ENCODE measurements at regions not wholly inside any gene's neighbourhood (a gene's known extent, or its start where the extent isn't known, plus 50 kb on each side); places are given as distances from the start of the nearest gene placed in this dataset.

DNA sequence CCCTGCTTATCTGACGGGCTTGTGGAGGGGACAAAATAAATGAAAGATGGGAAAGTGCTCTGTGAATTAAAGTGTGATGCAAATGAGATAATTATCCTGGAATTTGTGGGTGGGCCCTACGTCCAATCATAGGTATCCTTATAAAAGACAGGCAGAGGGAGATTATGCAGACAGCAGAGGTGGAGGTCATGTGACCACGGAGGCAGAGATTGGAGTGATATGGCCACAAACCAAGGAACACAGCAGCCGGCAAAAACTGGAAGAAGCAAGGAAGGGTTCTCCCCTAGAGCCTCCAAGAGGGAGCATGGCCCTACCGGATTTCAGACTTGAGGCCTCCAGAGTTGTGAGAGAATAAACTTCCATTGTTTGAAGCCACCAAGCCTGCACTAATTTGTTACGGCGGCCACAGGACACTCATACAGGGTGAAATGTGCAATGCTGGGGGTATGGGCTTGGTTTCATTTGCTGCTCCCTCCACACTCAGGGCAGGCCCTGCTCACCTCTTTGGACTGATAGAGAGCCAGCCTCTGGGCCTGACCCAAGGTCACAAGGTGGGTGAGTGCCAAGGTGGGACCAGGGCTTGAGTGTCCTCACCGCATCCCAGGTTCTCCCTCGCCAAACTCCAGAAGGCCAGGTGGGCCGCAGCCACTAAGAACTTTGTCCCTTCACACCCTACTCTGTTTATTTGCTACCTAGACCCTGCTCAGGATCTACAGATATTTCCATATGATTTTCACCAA, 149.6 kb upstream of the TNRC6C start:
- TF ChIP-seq, protein P1, sequence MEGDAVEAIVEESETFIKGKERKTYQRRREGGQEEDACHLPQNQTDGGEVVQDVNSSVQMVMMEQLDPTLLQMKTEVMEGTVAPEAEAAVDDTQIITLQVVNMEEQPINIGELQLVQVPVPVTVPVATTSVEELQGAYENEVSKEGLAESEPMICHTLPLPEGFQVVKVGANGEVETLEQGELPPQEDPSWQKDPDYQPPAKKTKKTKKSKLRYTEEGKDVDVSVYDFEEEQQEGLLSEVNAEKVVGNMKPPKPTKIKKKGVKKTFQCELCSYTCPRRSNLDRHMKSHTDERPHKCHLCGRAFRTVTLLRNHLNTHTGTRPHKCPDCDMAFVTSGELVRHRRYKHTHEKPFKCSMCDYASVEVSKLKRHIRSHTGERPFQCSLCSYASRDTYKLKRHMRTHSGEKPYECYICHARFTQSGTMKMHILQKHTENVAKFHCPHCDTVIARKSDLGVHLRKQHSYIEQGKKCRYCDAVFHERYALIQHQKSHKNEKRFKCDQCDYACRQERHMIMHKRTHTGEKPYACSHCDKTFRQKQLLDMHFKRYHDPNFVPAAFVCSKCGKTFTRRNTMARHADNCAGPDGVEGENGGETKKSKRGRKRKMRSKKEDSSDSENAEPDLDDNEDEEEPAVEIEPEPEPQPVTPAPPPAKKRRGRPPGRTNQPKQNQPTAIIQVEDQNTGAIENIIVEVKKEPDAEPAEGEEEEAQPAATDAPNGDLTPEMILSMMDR (conservative IDR thresholded peaks at IDR 0.05; ENCODE audit: low read depth, low read length), result no peak
- H3K4me3 ChIP-seq (ENCODE audit: low read length), result no peak overlapping the region
- DNase-seq (ENCODE audit: low read depth), result no peak

DNA sequence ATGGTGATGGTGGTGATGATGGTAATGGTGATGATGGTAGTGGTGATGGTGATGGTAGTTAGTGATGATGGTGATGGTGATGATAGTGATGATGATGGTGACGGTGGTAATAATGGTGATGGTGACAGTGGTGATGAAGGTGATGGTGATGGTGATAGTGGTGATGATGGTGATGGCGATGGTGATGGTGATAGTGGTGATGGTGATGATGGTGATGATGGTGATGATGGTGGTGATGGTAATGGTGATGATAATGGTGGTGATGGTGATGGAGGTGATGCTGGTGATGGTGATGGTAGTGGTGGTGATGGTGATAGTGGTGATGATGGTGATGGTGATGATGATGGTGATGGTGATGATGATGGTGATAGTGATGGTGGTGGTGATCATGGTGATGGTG, 148.7 kb upstream of the TNRC6C start:
- no peak overlapping the region for H3K4me3 ChIP-seq (ENCODE audit: low read length)
- no peak for DNase-seq (ENCODE audit: low read depth)
- TF ChIP-seq, protein P1 (conservative IDR thresholded peaks at IDR 0.05; ENCODE audit: low read depth, low read length), result no peak

DNA sequence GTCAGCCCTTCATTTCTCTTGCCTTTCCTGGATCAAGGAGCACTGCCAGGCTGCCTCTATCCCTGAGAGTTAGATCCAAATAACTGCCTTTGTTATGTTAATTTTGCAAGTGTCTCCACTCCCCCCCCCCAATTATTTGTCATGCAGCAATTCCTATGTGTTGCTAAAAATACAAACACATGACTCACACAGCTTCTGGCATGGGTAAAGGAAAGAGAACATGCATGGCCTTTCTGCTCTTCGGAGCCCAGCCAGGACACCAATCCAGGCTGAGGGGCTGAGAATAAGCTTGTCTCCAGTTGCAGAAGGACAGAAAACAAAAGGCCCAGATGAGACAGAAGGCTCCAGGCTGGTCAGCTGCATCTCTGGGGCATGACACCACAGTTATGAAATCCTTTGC, 148.0 kb upstream of the TNRC6C start:
- TF ChIP-seq, protein P1 (conservative IDR thresholded peaks at IDR 0.05; ENCODE audit: low read depth, low read length), result no peak
- H3K4me3 ChIP-seq (ENCODE audit: low read length), result no peak overlapping the region
- DNase-seq (ENCODE audit: low read depth), result no peak

DNA sequence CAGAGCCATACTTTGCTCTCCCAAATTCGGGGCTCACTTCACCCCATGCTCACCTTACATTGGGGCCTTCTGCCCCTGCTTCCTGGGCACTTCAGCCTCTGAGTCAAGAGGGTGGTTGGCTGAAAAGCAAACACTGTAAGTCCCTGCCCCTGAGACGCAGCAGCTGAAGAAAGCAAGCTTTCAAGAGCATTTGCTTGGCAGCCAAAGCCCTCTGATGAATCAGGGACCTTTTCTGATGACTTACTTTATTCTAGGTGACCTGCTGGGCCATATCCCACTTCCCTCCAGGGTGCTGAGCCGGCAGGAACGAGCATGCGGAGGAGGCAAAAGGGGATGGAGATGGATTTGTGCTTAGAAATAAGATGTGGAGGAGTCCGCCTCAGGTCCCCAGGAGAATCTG, 147.0 kb upstream of the TNRC6C start:
- DNase-seq (ENCODE audit: low read depth), result no peak
- no peak overlapping the region for H3K4me3 ChIP-seq (ENCODE audit: low read length)
- TF ChIP-seq, protein P1 (conservative IDR thresholded peaks at IDR 0.05; ENCODE audit: low read depth, low read length), result no peak

DNA sequence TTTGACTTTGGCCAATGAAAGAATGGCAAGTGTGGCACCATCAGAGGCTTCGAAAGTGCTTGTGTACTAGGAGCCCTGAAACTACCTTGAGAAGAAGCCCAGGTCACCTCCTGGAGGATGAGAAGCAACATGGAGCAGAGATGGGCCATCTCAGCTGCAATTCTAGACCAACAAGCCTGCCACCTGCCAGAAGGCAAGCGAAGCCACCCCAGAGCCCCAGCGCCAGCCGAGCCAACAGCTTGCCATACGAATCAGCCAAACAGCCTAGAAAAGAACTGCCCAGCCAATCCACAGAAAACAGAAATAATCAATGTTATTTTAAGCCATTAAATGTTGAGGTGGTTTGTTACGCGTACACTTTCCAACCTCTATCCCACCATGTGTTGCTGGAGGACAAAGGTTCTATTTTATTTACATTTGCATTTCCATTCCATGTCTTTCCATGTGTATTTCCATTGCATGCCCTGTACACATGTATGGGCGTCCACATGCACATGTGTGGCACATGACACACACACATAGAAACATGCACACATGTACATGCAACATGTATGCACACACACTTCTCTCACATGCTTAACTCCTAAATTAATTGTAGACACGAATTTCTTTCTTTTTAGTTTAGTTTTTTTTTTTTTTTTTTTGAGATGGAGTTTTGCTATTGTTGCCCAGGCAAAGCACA, 144.3 kb upstream of the TNRC6C start:
- TF ChIP-seq, protein P1 (conservative IDR thresholded peaks at IDR 0.05; ENCODE audit: low read depth, low read length), result no peak
- H3K4me3 ChIP-seq (ENCODE audit: low read length), result no peak overlapping the region
- no peak for DNase-seq (ENCODE audit: low read depth)

DNA sequence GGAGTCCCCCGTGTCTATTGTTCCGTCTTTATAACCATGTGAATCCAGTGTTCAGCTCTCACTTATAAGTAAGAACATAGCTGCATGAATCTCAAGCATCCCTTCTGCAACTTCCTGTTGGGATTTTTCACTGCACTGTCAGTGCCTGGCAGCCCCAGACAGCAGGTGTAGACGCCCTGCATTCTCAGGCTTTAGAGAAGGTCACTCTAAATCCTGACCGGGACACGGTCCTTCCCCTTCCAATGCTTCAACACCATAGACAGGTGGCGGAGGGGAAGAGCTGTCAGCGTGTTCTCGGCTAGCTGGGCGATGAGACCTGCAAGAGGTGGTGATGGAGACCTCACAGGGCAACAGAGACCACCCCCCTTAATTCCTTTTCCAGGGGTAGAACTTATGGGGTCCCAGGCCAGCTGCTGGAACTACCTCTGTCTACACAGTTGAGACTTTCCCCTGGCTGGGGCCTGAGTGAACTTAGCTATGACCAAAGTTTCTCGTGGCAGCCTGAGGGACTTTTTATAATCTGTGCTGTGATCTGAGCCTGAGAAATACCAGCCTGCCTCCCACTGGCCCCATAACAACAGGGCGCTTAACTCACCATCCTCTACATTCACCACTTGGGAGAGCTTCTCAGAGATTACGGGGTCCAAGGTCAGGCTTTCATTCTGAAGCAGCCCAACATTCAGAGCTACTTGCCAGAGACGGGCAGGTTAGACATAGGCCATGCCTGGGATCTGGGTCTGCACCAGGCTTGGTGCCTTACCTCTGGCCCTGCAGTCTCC, 143.2 kb upstream of the TNRC6C start:
- TF ChIP-seq, protein P1 (conservative IDR thresholded peaks at IDR 0.05; ENCODE audit: low read depth, low read length), result peak; percentile 33
- DNase-seq (ENCODE audit: low read depth), result no peak
- no peak overlapping the region for H3K4me3 ChIP-seq (ENCODE audit: low read length)
